Esophagus (tissue), 2 donors: ENCODE measurements at regions not wholly inside any gene's neighbourhood (a gene's known extent, or its start where the extent isn't known, plus 50 kb on each side); places are given as distances from the start of the nearest gene placed in this dataset.

Experiments used
- H3K27ac ChIP-seq, 2 donors: one replicate each; pipeline ENCODE4 v1.5.1; 2013; ENCODE audit warnings: low read depth in 2 of 2, mild to moderate bottlenecking in 2 of 2, inconsistent platforms in 1 of 2, low read length in 1 of 2, moderate library complexity in 1 of 2
- H3K27me3 ChIP-seq, 2 donors: one replicate each; pipeline ENCODE4 v1.6.1; 2013; ENCODE audit warnings: low read length in 2 of 2, control low read depth in 1 of 2, mild to moderate bottlenecking in 1 of 2; ENCODE audit not compliant: insufficient read depth in 2 of 2, control insufficient read depth in 1 of 2
- H3K36me3 ChIP-seq, 2 donors: one replicate each; pipeline ENCODE4 v1.6.1; 2013; ENCODE audit warnings: low read length in 1 of 2; ENCODE audit not compliant: control insufficient read depth in 2 of 2, insufficient read depth in 2 of 2
- H3K4me1 ChIP-seq, 2 donors: one replicate each; pipeline ENCODE4 v1.6.1; 2013; ENCODE audit warnings: low read length in 1 of 2; ENCODE audit not compliant: control insufficient read depth in 2 of 2, insufficient read depth in 2 of 2
- H3K4me3 ChIP-seq, 2 donors: one replicate each; pipeline ENCODE4 v1.5.1; 2013; ENCODE audit warnings: low read length in 2 of 2, mild to moderate bottlenecking in 2 of 2, low read depth in 1 of 2, moderate library complexity in 1 of 2
- H3K9me3 ChIP-seq, 2 donors: one replicate each; pipeline ENCODE4 v1.6.1; 2013; ENCODE audit warnings: mild to moderate bottlenecking in 2 of 2, low read depth in 1 of 2, low read length in 1 of 2, moderate library complexity in 1 of 2; ENCODE audit not compliant: control insufficient read depth in 2 of 2, insufficient read depth in 1 of 2
- WGBS, 2 donors: extraction: QIAGEN DNeasy Blood & Tissue Kit; methylation state at CpG; one replicate each; pipeline ENCODE4 v1.1.7; 2013; 5-methylcytosine and 5-hydroxymethylcytosine counted together
- donor health status: healthy with polysubstance abuse.
- donor health status: Bipolar disorder and iron deficiency.

- WGBS, 2 donors, result 68 to 78% methylated on average over 1 of the region's 1 CpG
Measured at GRCh38 chr7:124692425-124692824, 73.2 kb downstream of the GPR37 start.

GRCh38 chr7:124690840-124691239, 74.8 kb downstream of the GPR37 start:
- Histone ChIP-seq H3K4me1 (no peaks in the 10 kb centered on the region), H3K9me3 (no peaks in the 10 kb centered on the region), H3K27me3 (no peaks in the 10 kb centered on the region), H3K27ac (no peak overlapping the region), H3K36me3 (no peaks in the 10 kb centered on the region), H3K4me3 (no peak overlapping the region)

More at GRCh38 chr7:124692425-124692824, 73.2 kb downstream of the GPR37 start:
- no peaks in the 10 kb centered on the region for H3K36me3 ChIP-seq
- no peaks in the 10 kb centered on the region for H3K27me3 ChIP-seq
- no peaks in the 10 kb centered on the region for H3K9me3 ChIP-seq
- H3K4me3 ChIP-seq, result no peak overlapping the region
- no peak overlapping the region for H3K27ac ChIP-seq
- no peaks in the 10 kb centered on the region for H3K4me1 ChIP-seq

- Histone ChIP-seq H3K4me3 (no peak overlapping the region), H3K9me3 (no peaks in the 10 kb centered on the region), H3K27me3 (no peaks in the 10 kb centered on the region), H3K27ac (no peak overlapping the region), H3K4me1 (no peaks in the 10 kb centered on the region), H3K36me3 (no peaks in the 10 kb centered on the region)
- WGBS, 2 donors, result 88 to 91% methylated on average over 1 of the region's 1 CpG
Measured at GRCh38 chr7:124689931-124690330, 75.7 kb downstream of the GPR37 start.

- Histone ChIP-seq H3K9me3 (no peaks in the 10 kb centered on the region), H3K4me3 (no peak overlapping the region), H3K27ac (no peak overlapping the region), H3K27me3 (no peaks in the 10 kb centered on the region), H3K36me3 (no peaks in the 10 kb centered on the region), H3K4me1 (no peaks in the 10 kb centered on the region)
- 52% methylated on average over 2 of the region's 2 CpGs for WGBS, 2 donors
Measured at GRCh38 chr7:124689523-124689922, 76.1 kb downstream of the GPR37 start.

- H3K27ac ChIP-seq, result no peak overlapping the region
- no peaks in the 10 kb centered on the region for H3K9me3 ChIP-seq
- no peaks in the 10 kb centered on the region for H3K4me1 ChIP-seq
- no peaks in the 10 kb centered on the region for H3K36me3 ChIP-seq
- 67 to 69% methylated on average over 3 of the region's 3 CpGs for WGBS, 2 donors
- H3K27me3 ChIP-seq, result no peaks in the 10 kb centered on the region
- no peak overlapping the region for H3K4me3 ChIP-seq
Measured at GRCh38 chr7:124688991-124689390, 76.6 kb downstream of the GPR37 start.

- Histone ChIP-seq H3K27me3 (no peaks in the 10 kb centered on the region), H3K4me1 (no peaks in the 10 kb centered on the region), H3K27ac (no peak overlapping the region)
Measured at GRCh38 chr7:124686543-124687171, 78.9 kb downstream of the GPR37 start.

GRCh38 chr7:124681946-124682345, 83.6 kb downstream of the GPR37 start:
- 40 to 44% methylated on average over 1 of the region's 1 CpG for WGBS, 2 donors
- no peak overlapping the region for H3K27ac ChIP-seq
- no peaks in the 10 kb centered on the region for H3K4me1 ChIP-seq

More at GRCh38 chr7:124686543-124687171, 78.9 kb downstream of the GPR37 start:
- no peaks in the 10 kb centered on the region for H3K36me3 ChIP-seq
- H3K9me3 ChIP-seq, result no peaks in the 10 kb centered on the region
- H3K4me3 ChIP-seq, result no peak overlapping the region

GRCh38 chr7:124680304-124680703, 85.3 kb downstream of the GPR37 start:
- WGBS, 2 donors, result 89 to 92% methylated on average over 6 of the region's 6 CpGs
- H3K36me3 ChIP-seq, result no peaks in the 10 kb centered on the region
- H3K4me3 ChIP-seq, result no peak overlapping the region

More at GRCh38 chr7:124681946-124682345, 83.6 kb downstream of the GPR37 start:
- H3K27me3 ChIP-seq, result no peaks in the 10 kb centered on the region
- H3K4me3 ChIP-seq, result no peak overlapping the region
- H3K36me3 ChIP-seq, result no peaks in the 10 kb centered on the region
- H3K9me3 ChIP-seq, result no peaks in the 10 kb centered on the region

GRCh38 chr7:124679586-124680225, 85.9 kb downstream of the GPR37 start:
- Histone ChIP-seq H3K27me3 (no peaks in the 10 kb centered on the region), H3K4me1 (no peaks in the 10 kb centered on the region)
- 60 to 63% methylated on average over 8 of the region's 8 CpGs for WGBS, 2 donors

More at GRCh38 chr7:124680304-124680703, 85.3 kb downstream of the GPR37 start:
- no peaks in the 10 kb centered on the region for H3K9me3 ChIP-seq
- H3K27ac ChIP-seq, result no peak overlapping the region
- H3K27me3 ChIP-seq, result no peaks in the 10 kb centered on the region
- no peaks in the 10 kb centered on the region for H3K4me1 ChIP-seq

GRCh38 chr7:124679146-124679545, 86.4 kb downstream of the GPR37 start:
- Histone ChIP-seq H3K9me3 (no peaks in the 10 kb centered on the region), H3K4me3 (no peak overlapping the region), H3K27me3 (no peaks in the 10 kb centered on the region), H3K27ac (no peak overlapping the region), H3K4me1 (no peaks in the 10 kb centered on the region), H3K36me3 (no peaks in the 10 kb centered on the region)
- 59 to 66% methylated on average over 2 of the region's 2 CpGs for WGBS, 2 donors

More at GRCh38 chr7:124679586-124680225, 85.9 kb downstream of the GPR37 start:
- Histone ChIP-seq H3K36me3 (no peaks in the 10 kb centered on the region), H3K9me3 (no peaks in the 10 kb centered on the region), H3K4me3 (no peak overlapping the region), H3K27ac (no peak overlapping the region)
